ENCODE measurements at regions not wholly inside any gene's neighbourhood (a gene's known extent, or its start where the extent isn't known, plus 50 kb on each side); places are given as distances from the start of the nearest gene placed in this dataset.

- no peak for TF ChIP-seq CTCF (IDR thresholded peaks at IDR 0.05; ENCODE audit: unreplicated experiment)
- Mint-ChIP-seq H3K36me3 (ENCODE audit: insufficient read depth, unreplicated experiment) (no peaks in the 10 kb centered on the region), H3K27me3 (ENCODE audit: unreplicated experiment) (no peaks in the 10 kb centered on the region), H3K27ac (ENCODE audit: unreplicated experiment) (no peak overlapping the region), H3K4me3 (ENCODE audit: low read depth, unreplicated experiment) (no peak overlapping the region), H3K9me3 (ENCODE audit: low read depth, unreplicated experiment) (no peaks in the 10 kb centered on the region), H3K4me1 (ENCODE audit: low read depth, unreplicated experiment) (no peaks in the 10 kb centered on the region)
- no peak for DNase-seq
- no TSS peak for BruUV-seq (replicated peaks)
- CTCF ChIA-PET: interaction anchor here (1.1 kb wide), 1 partner anchor 15 kb away, joined by 3 read pairs; no protein-coding TSS in a partner anchor
- intact Hi-C loops (cut with micrococcal nuclease; ENCODE audit: unreplicated experiment): no loop called here
Measured at GRCh38 chr7:46953008-46953407, 628.9 kb downstream of the TNS3 start.

DNA sequence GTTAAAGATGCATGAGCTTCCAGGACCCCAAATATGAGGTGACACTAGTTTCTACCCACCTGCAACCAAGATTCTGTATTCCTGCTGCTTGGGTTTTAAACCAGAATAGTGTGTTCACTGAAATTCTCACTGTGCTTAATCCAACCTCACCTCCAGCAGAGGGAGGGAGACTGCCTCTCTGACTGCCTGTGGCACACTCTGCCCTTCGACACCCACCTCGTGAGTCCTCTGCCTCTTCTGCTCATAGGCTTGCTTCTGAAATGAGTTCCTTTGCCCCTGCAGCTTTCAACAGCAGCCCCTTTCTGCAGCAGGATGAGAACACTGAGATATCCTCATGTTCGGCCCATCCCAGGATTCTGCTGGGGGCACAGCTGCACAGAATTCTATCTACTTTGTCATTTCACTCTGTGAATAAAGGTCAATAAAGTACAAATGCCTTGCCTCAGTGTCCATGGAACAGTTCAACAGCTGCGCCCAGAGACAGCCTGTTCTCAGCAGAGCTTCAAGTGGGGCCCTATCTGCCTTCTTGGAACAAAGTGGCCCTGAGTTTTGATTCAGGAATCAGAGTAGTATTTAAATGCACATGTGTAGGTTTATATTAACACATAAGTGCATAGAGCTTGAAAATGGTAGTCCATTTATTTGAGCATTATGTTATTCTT lies 632.5 kb downstream of the TNS3 start:
- BruUV-seq (replicated peaks): no TSS peak
- no peaks in the 10 kb centered on the region for H3K9me3 Mint-ChIP-seq (ENCODE audit: low read depth, unreplicated experiment)
- DNase-seq: no peak
- CTCF ChIA-PET: no interaction called here
- H3K4me3 Mint-ChIP-seq (ENCODE audit: low read depth, unreplicated experiment): no peak overlapping the region
- no peaks in the 10 kb centered on the region for H3K4me1 Mint-ChIP-seq (ENCODE audit: low read depth, unreplicated experiment)
- H3K27ac Mint-ChIP-seq (ENCODE audit: unreplicated experiment): no peak overlapping the region
- H3K36me3 Mint-ChIP-seq (ENCODE audit: insufficient read depth, unreplicated experiment): no peaks in the 10 kb centered on the region
- intact Hi-C loops (cut with micrococcal nuclease; ENCODE audit: unreplicated experiment): no loop called here
- no peaks in the 10 kb centered on the region for H3K27me3 Mint-ChIP-seq (ENCODE audit: unreplicated experiment)
- no peak for TF ChIP-seq CTCF (IDR thresholded peaks at IDR 0.05; ENCODE audit: unreplicated experiment)

- Mint-ChIP-seq H3K36me3 (ENCODE audit: insufficient read depth, unreplicated experiment) (no peaks in the 10 kb centered on the region), H3K27ac (ENCODE audit: unreplicated experiment) (no peak overlapping the region), H3K27me3 (ENCODE audit: unreplicated experiment) (no peaks in the 10 kb centered on the region), H3K4me1 (ENCODE audit: low read depth, unreplicated experiment) (no peaks in the 10 kb centered on the region), H3K4me3 (ENCODE audit: low read depth, unreplicated experiment) (no peak overlapping the region), H3K9me3 (ENCODE audit: low read depth, unreplicated experiment) (no peaks in the 10 kb centered on the region)
- DNase-seq: no peak
- no peak for TF ChIP-seq CTCF (IDR thresholded peaks at IDR 0.05; ENCODE audit: unreplicated experiment)
- BruUV-seq (replicated peaks): no TSS peak
- CTCF ChIA-PET: no interaction called here
- intact Hi-C loops (cut with micrococcal nuclease; ENCODE audit: unreplicated experiment): no loop called here
Measured at GRCh38 chr7:46948716-46949115, 633.2 kb downstream of the TNS3 start.

DNA sequence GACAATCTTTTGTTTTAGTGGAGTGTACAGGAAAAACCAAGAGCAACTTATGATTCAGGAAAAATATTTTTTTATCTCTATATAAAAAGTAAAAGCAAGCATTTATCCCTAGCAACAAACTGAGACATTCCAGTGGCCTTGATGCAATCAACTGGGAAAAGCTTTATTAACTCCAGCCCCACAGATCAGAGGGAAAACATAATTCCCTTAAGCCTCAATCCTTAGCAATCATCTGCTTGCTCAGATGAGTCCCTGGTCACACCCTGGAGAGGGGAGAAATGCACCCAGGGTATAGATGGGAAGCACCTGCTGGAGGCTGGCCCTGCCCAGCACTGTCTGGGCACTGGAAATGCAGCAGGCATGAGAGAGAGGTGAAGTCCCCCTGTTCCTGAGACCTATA lies 636.6 kb downstream of the TNS3 start:
- no TSS peak for BruUV-seq (replicated peaks)
- DNase-seq: no peak
- H3K4me1 Mint-ChIP-seq (ENCODE audit: low read depth, unreplicated experiment): no peaks in the 10 kb centered on the region
- H3K9me3 Mint-ChIP-seq (ENCODE audit: low read depth, unreplicated experiment): no peaks in the 10 kb centered on the region
- H3K4me3 Mint-ChIP-seq (ENCODE audit: low read depth, unreplicated experiment): no peak overlapping the region
- H3K36me3 Mint-ChIP-seq (ENCODE audit: insufficient read depth, unreplicated experiment): no peaks in the 10 kb centered on the region
- no peaks in the 10 kb centered on the region for H3K27me3 Mint-ChIP-seq (ENCODE audit: unreplicated experiment)
- H3K27ac Mint-ChIP-seq (ENCODE audit: unreplicated experiment): no peak overlapping the region
- CTCF ChIA-PET: interaction anchor here (0.6 to 0.9 kb wide), 2 partner anchors 11 to 23 kb away, joined by 3 to 6 read pairs; no protein-coding TSS in a partner anchor
- intact Hi-C loops (cut with micrococcal nuclease; ENCODE audit: unreplicated experiment): no loop called here
- no peak for TF ChIP-seq CTCF (IDR thresholded peaks at IDR 0.05; ENCODE audit: unreplicated experiment)

Data from Calu3 (cell line).